ENCODE measurements at regions not wholly inside any gene's neighbourhood (a gene's known extent, or its start where the extent isn't known, plus 50 kb on each side); places are given as distances from the start of the nearest gene placed in this dataset.

DNA sequence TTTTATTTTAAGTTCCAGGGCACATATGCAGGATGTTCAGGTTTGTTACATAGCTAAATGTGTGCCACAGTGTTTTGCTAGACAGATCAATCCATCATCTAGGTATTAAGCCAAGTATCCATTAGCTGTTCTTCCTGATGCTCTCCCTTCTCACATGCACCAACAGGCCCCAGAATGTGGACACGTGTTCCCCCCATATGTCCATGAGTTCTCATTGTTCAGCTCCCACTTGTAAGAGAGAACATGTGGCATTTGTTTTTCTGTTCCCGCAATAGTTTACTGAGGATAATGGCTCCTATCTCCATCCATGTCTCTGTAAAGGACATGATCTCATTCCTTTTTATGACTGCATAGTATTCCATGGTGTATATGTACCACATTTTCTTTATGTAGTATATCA, 374.8 kb upstream of the FAT1 start:
- Histone ChIP-seq H3K27ac (replicated peaks) (no peak overlapping the region), H3K4me3 (replicated peaks; ENCODE audit: insufficient read depth, low read length) (no peak overlapping the region), H3K27me3 (ENCODE audit: insufficient read depth, poor library complexity, severe bottlenecking) (no peaks in the 10 kb centered on the region)
- no peak for DNase-seq (ENCODE audit: low read depth in 1 of 2, low spot score in 1 of 2)
- TF ChIP-seq SPI1 (IDR thresholded peaks at IDR 0.05; ENCODE audit: borderline replicate concordance, low read depth): no peak
- no peak for TF ChIP-seq GABPA (IDR thresholded peaks at IDR 0.05; ENCODE audit: low read depth)
- no peak for TF ChIP-seq CTCF (IDR thresholded peaks at IDR 0.05; ENCODE audit: insufficient read depth, low read length)
- TF ChIP-seq POLR2AphosphoS5 (IDR thresholded peaks at IDR 0.05; ENCODE audit: low read depth): no peak
- TF ChIP-seq, protein P1, sequence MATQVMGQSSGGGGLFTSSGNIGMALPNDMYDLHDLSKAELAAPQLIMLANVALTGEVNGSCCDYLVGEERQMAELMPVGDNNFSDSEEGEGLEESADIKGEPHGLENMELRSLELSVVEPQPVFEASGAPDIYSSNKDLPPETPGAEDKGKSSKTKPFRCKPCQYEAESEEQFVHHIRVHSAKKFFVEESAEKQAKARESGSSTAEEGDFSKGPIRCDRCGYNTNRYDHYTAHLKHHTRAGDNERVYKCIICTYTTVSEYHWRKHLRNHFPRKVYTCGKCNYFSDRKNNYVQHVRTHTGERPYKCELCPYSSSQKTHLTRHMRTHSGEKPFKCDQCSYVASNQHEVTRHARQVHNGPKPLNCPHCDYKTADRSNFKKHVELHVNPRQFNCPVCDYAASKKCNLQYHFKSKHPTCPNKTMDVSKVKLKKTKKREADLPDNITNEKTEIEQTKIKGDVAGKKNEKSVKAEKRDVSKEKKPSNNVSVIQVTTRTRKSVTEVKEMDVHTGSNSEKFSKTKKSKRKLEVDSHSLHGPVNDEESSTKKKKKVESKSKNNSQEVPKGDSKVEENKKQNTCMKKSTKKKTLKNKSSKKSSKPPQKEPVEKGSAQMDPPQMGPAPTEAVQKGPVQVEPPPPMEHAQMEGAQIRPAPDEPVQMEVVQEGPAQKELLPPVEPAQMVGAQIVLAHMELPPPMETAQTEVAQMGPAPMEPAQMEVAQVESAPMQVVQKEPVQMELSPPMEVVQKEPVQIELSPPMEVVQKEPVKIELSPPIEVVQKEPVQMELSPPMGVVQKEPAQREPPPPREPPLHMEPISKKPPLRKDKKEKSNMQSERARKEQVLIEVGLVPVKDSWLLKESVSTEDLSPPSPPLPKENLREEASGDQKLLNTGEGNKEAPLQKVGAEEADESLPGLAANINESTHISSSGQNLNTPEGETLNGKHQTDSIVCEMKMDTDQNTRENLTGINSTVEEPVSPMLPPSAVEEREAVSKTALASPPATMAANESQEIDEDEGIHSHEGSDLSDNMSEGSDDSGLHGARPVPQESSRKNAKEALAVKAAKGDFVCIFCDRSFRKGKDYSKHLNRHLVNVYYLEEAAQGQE (IDR thresholded peaks at IDR 0.05; ENCODE audit: insufficient replicate concordance, low read depth): no peak

DNA sequence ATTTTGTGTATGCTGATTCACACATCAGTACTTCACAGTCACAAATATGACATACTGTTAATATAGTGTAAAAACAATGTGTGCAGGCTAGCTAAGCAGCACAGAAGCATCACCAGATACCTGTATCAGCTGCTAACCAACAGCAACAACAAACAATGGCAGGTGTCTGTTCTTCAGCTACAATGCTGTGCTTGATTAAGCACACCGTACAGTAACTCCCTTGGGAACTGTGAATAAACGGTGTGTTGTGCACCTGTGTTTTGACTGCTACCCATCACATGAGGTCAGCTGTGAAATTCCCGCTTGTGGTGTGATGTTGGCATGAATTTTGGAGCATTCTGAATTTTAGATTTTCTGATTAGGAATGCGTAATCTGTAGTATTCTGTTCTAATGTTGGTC, 379.7 kb upstream of the FAT1 start:
- TF ChIP-seq, protein P1 (IDR thresholded peaks at IDR 0.05; ENCODE audit: insufficient replicate concordance, low read depth): no peak
- TF ChIP-seq POLR2AphosphoS5 (IDR thresholded peaks at IDR 0.05; ENCODE audit: low read depth): no peak
- no peak for TF ChIP-seq GABPA (IDR thresholded peaks at IDR 0.05; ENCODE audit: low read depth)
- no peak for TF ChIP-seq CTCF (IDR thresholded peaks at IDR 0.05; ENCODE audit: insufficient read depth, low read length)
- Histone ChIP-seq H3K27ac (replicated peaks) (no peak overlapping the region), H3K4me3 (replicated peaks; ENCODE audit: insufficient read depth, low read length) (no peak overlapping the region), H3K27me3 (ENCODE audit: insufficient read depth, poor library complexity, severe bottlenecking) (no peaks in the 10 kb centered on the region)
- DNase-seq (ENCODE audit: low read depth in 1 of 2, low spot score in 1 of 2): no peak

DNA sequence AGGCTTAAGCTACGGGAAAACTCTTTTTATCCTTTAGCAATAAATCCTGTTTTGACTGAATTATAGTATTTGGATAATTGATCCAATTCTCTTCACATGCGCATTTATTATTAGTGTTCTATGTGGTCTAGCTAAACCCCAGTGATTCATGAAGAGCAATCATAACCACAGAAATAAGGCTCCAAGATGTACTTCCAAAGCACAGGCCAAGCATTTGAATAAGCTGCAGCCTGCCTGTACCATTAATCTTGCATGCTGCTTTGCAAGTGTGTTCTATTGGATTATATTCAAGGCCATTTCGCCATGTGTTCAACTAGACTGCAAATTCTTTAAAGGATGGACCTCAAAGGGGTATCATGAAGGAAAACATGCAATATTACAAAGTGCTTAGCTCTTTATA, 385.2 kb upstream of the FAT1 start:
- Histone ChIP-seq H3K27ac (replicated peaks) (no peak overlapping the region), H3K4me3 (replicated peaks; ENCODE audit: insufficient read depth, low read length) (no peak overlapping the region), H3K27me3 (ENCODE audit: insufficient read depth, poor library complexity, severe bottlenecking) (no peaks in the 10 kb centered on the region)
- no peak for DNase-seq (ENCODE audit: low read depth in 1 of 2, low spot score in 1 of 2)
- TF ChIP-seq, protein P1 (IDR thresholded peaks at IDR 0.05; ENCODE audit: insufficient replicate concordance, low read depth): no peak
- TF ChIP-seq CTCF (IDR thresholded peaks at IDR 0.05; ENCODE audit: insufficient read depth, low read length): no peak
- TF ChIP-seq GABPA (IDR thresholded peaks at IDR 0.05; ENCODE audit: low read depth): no peak
- no peak for TF ChIP-seq POLR2AphosphoS5 (IDR thresholded peaks at IDR 0.05; ENCODE audit: low read depth)
- TF ChIP-seq SPI1 (IDR thresholded peaks at IDR 0.05; ENCODE audit: borderline replicate concordance, low read depth): no peak
